ENCODE measurements at regions not wholly inside any gene's neighbourhood (a gene's known extent, or its start where the extent isn't known, plus 50 kb on each side); places are given as distances from the start of the nearest gene placed in this dataset.

DNA sequence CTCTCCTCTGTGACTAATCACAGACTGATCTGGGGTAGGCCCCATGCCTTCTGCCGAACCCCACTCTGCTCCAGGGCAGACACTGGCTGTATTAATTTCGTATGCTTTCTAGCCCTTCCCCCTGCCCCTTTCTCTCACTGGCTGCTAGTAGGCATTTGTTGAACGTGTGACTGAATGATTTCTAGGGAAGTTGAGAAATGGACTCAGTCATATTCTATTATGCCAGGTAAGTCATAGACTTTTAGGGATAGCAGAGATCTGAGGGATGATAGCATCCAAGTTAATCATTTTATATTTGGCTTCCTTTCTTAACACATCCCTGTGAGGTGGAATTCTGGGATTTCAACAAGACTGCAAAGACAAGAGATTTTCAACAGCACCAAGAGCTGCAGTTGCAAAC is 166.4 kb downstream of the FGF9 start:
- H4K20me1 ChIP-seq (ENCODE audit: control insufficient read depth, insufficient read depth, insufficient read length), result no peaks in the 10 kb centered on the region
- no peak overlapping the region for H3K56ac ChIP-seq (ENCODE audit: insufficient read length, low read depth, low read length)
- no peak overlapping the region for H3K18ac ChIP-seq (ENCODE audit: insufficient read length, low read depth, low read length)
- Mint-ChIP-seq H3K27me3 (ENCODE audit: low read depth) (no peaks in the 10 kb centered on the region), H3K4me1 (peaks cover 16 to 17% of the 10 kb centered on the region in 2 experiments), H3K27ac (no peak overlapping the region), H3K9me3 (peaks cover 0 to 7% of the 10 kb centered on the region in 2 experiments; a peak in 2 of 5 replicates), H3K4me3 (no peak overlapping the region), H3K36me3 (ENCODE audit: insufficient read depth in 1 of 3, low read depth in 3 of 3) (peaks cover 0 to 4% (median 2%) of the 10 kb centered on the region in 3 experiments; a peak in 3 of 7 replicates)
- TF ChIP-seq CTCF (conservative IDR thresholded peaks at IDR 0.05), result no peak
- no peaks in the 10 kb centered on the region for H3K23me2 ChIP-seq (ENCODE audit: insufficient read length, low read depth, low read length, poor library complexity, severe bottlenecking)
- no peak overlapping the region for H3K23ac ChIP-seq (ENCODE audit: insufficient read length, low read depth, low read length)
- H2BK12ac ChIP-seq (ENCODE audit: insufficient read length, low read depth, low read length), result no peak overlapping the region
- H2BK20ac ChIP-seq (ENCODE audit: low read depth, low read length, poor library complexity, severe bottlenecking), result no peak overlapping the region
- no peaks in the 10 kb centered on the region for H3K9me3 ChIP-seq (ENCODE audit: control insufficient read depth, low read depth, low read length)
- H2AK5ac ChIP-seq (ENCODE audit: insufficient read length, low read length), result no peak overlapping the region
- no peaks in the 10 kb centered on the region for H3K27me3 ChIP-seq (ENCODE audit: insufficient read depth, low read length)
- no peak overlapping the region for H3K4me2 ChIP-seq (ENCODE audit: insufficient read depth, insufficient read length, low read length)
- H3K79me1 ChIP-seq (ENCODE audit: insufficient read depth, low read depth, low read length, poor library complexity, severe bottlenecking), result no peaks in the 10 kb centered on the region
- no peak overlapping the region for H3K9ac ChIP-seq (ENCODE audit: extremely low read depth, insufficient read length, low read length)
- H4K5ac ChIP-seq (ENCODE audit: insufficient read length, low read depth, low read length), result no peak overlapping the region
- H3K27ac ChIP-seq (ENCODE audit: insufficient read length, low read depth, low read length), result no peak overlapping the region
- H2BK15ac ChIP-seq (ENCODE audit: low read depth, low read length), result no peak overlapping the region
- H2BK5ac ChIP-seq (ENCODE audit: insufficient read length, low read length), result no peak overlapping the region
- no peak overlapping the region for H3T11ph ChIP-seq (ENCODE audit: low read length)
- no peak overlapping the region for H2AFZ ChIP-seq (ENCODE audit: low read length)
- no peaks in the 10 kb centered on the region for H3K79me2 ChIP-seq (ENCODE audit: insufficient read depth, low read length)
- no CpG with 5 or more reads among the region's 3 CpGs for WGBS (ENCODE audit: extremely low coverage, insufficient read length, low lambda C conversion rate)
- H2BK120ac ChIP-seq (ENCODE audit: low read depth, low read length, poor library complexity, severe bottlenecking), result no peak overlapping the region
- no peak overlapping the region for H4K8ac ChIP-seq (replicated peaks; ENCODE audit: insufficient read length, low read depth, low read length)
- DNase-seq, result no peak
- H3K4ac ChIP-seq (ENCODE audit: low read depth, low read length), result no peak overlapping the region
- 0 out of 2 replicates have a peak, but pooled peaks cover 5% of the 10 kb centered on the region for H3K4me1 ChIP-seq (ENCODE audit: insufficient read depth, low read length)
- no peak overlapping the region for H3K14ac ChIP-seq (ENCODE audit: insufficient read depth, low read length)
- H4K91ac ChIP-seq (ENCODE audit: insufficient read length, low read depth, low read length), result peak overlapping the region; percentile 84
